ENCODE measurements at regions not wholly inside any gene's neighbourhood (a gene's known extent, or its start where the extent isn't known, plus 50 kb on each side); places are given as distances from the start of the nearest gene placed in this dataset.

GRCh38 chr2:215517391-215517790 lies 81.5 kb upstream of the FN1 start:
- Histone ChIP-seq H3F3A (ENCODE audit: control insufficient read depth, insufficient read depth) (no peaks in the 10 kb centered on the region), H3K27me3 (ENCODE audit: control insufficient read depth, low read length) (no peaks in the 10 kb centered on the region), H3K79me2 (ENCODE audit: control insufficient read depth, low read length) (no peaks in the 10 kb centered on the region), H3K4me3 (ENCODE audit: low read length) (no peak overlapping the region), H3K4me1 (ENCODE audit: control insufficient read depth, low read length) (no peaks in the 10 kb centered on the region), H4K20me1 (ENCODE audit: control insufficient read depth, insufficient read depth, low read depth, low read length) (no peaks in the 10 kb centered on the region), H3K36me3 (ENCODE audit: control insufficient read depth, low read length) (no peaks in the 10 kb centered on the region), H3K4me2 (ENCODE audit: low read length) (no peak overlapping the region), H3K27ac (ENCODE audit: low read depth, low read length) (no peak overlapping the region), H3K9me3 (ENCODE audit: control insufficient read depth, insufficient read depth, low read length) (no peaks in the 10 kb centered on the region), H3K9me2 (replicated peaks; ENCODE audit: control insufficient read depth, low read length) (no peaks in the 10 kb centered on the region)
- TF ChIP-seq CTCF (IDR thresholded peaks at IDR 0.05; ENCODE audit: low read depth, low read length, poor library complexity, severe bottlenecking) (no peak), EZH2phosphoT487 (IDR thresholded peaks at IDR 0.05; ENCODE audit: borderline replicate concordance, low read length) (no peak)

- H3K27ac ChIP-seq (ENCODE audit: low read depth, low read length) = no peak overlapping the region
- H3K9me2 ChIP-seq (replicated peaks; ENCODE audit: control insufficient read depth, low read length) = no peaks in the 10 kb centered on the region
- no peaks in the 10 kb centered on the region for H3K4me1 ChIP-seq (ENCODE audit: control insufficient read depth, low read length)
- H3K79me2 ChIP-seq (ENCODE audit: control insufficient read depth, low read length) = no peaks in the 10 kb centered on the region
- H4K20me1 ChIP-seq (ENCODE audit: control insufficient read depth, insufficient read depth, low read depth, low read length) = no peaks in the 10 kb centered on the region
- H3K9me3 ChIP-seq (ENCODE audit: control insufficient read depth, insufficient read depth, low read length) = no peaks in the 10 kb centered on the region
- H3K36me3 ChIP-seq (ENCODE audit: control insufficient read depth, low read length) = no peaks in the 10 kb centered on the region
- H3K4me2 ChIP-seq (ENCODE audit: low read length) = no peak overlapping the region
- TF ChIP-seq EZH2phosphoT487 (IDR thresholded peaks at IDR 0.05; ENCODE audit: borderline replicate concordance, low read length) = no peak
- no peak for TF ChIP-seq CTCF (IDR thresholded peaks at IDR 0.05; ENCODE audit: low read depth, low read length, poor library complexity, severe bottlenecking)
- H3F3A ChIP-seq (ENCODE audit: control insufficient read depth, insufficient read depth) = no peaks in the 10 kb centered on the region
- no peaks in the 10 kb centered on the region for H3K27me3 ChIP-seq (ENCODE audit: control insufficient read depth, low read length)
- H3K4me3 ChIP-seq (ENCODE audit: low read length) = no peak overlapping the region
These were observed 78.6 kb upstream of the FN1 start for GRCh38 chr2:215514516-215514915.

GRCh38 chr2:215511454-215512346 lies 75.8 kb upstream of the FN1 start:
- no peaks in the 10 kb centered on the region for H3K9me2 ChIP-seq (replicated peaks; ENCODE audit: control insufficient read depth, low read length)
- H3K4me2 ChIP-seq (ENCODE audit: low read length) = no peak overlapping the region
- H3K27ac ChIP-seq (ENCODE audit: low read depth, low read length) = no peak overlapping the region
- H4K20me1 ChIP-seq (ENCODE audit: control insufficient read depth, insufficient read depth, low read depth, low read length) = no peaks in the 10 kb centered on the region
- H3K9me3 ChIP-seq (ENCODE audit: control insufficient read depth, insufficient read depth, low read length) = no peaks in the 10 kb centered on the region
- no peaks in the 10 kb centered on the region for H3K36me3 ChIP-seq (ENCODE audit: control insufficient read depth, low read length)
- no peak overlapping the region for H3K4me3 ChIP-seq (ENCODE audit: low read length)
- no peaks in the 10 kb centered on the region; the same call in 1 of the 2 replicates for H3K4me1 ChIP-seq (ENCODE audit: control insufficient read depth, low read length)
- H3K27me3 ChIP-seq (ENCODE audit: control insufficient read depth, low read length) = no peaks in the 10 kb centered on the region
- no peaks in the 10 kb centered on the region for H3F3A ChIP-seq (ENCODE audit: control insufficient read depth, insufficient read depth)
- TF ChIP-seq EZH2phosphoT487 (IDR thresholded peaks at IDR 0.05; ENCODE audit: borderline replicate concordance, low read length) (no peak), CTCF (IDR thresholded peaks at IDR 0.05; ENCODE audit: low read depth, low read length, poor library complexity, severe bottlenecking) (no peak)
- H3K79me2 ChIP-seq (ENCODE audit: control insufficient read depth, low read length) = no peaks in the 10 kb centered on the region

Measured in DOHH2 (cell line).